NB4 (cell line): ENCODE measurements at regions not wholly inside any gene's neighbourhood (a gene's known extent, or its start where the extent isn't known, plus 50 kb on each side); places are given as distances from the start of the nearest gene placed in this dataset.

Source experiments
- CTCF ChIP-seq: IDR thresholded peaks from one replicate; pipeline ENCODE4 v1.5.1; 2012; ENCODE audit warnings: low read depth, low read length
- MAX ChIP-seq: IDR thresholded peaks from 2 replicates; pipeline ENCODE4 v1.6.1; 2011; ENCODE audit warnings: low read depth, low read length
- MYC ChIP-seq: IDR thresholded peaks from 2 replicates; pipeline ENCODE4 v1.6.1; 2011; ENCODE audit warnings: low read depth, low read length
- POLR2A ChIP-seq: IDR thresholded peaks from 2 replicates; pipeline ENCODE4 v1.6.1; 2011; ENCODE audit warnings: mild to moderate bottlenecking; ENCODE audit not compliant: insufficient read length; ENCODE audit errors: extremely low read depth

- TF ChIP-seq CTCF (no peak), POLR2A (no peak), MAX (no peak), MYC (no peak)
Measured at GRCh38 chr9:95609426-95609825, 92.7 kb upstream of the PTCH1 start.
